Neutrophil (primary cell): ENCODE measurements at regions not wholly inside any gene's neighbourhood (a gene's known extent, or its start where the extent isn't known, plus 50 kb on each side); places are given as distances from the start of the nearest gene placed in this dataset.

ENCODE experiments used
- H3K27ac ChIP-seq: fragments of 200-600 bp; sonication (generic); 2 replicates; pipeline ENCODE4 v1.5.1; 2016; ENCODE audit warnings: mild to moderate bottlenecking, moderate library complexity
- H3K27me3 ChIP-seq: fragments of 200-600 bp; sonication (generic); 2 replicates; pipeline ENCODE4 v1.6.0; 2016; ENCODE audit warnings: mild to moderate bottlenecking
- H3K36me3 ChIP-seq: fragments of 200-600 bp; sonication (generic); 2 replicates; pipeline ENCODE4 v1.5.1; 2017
- H3K4me1 ChIP-seq, 2 experiments: fragments of 200-600 bp in 1 of 2; sonication (generic) in 1 of 2; 1 replicate in 1 of 2; 2 replicates in 1 of 2; pipeline versions ENCODE4 v1.5.1 to v1.6.1; 2013 to 2016; ENCODE audit warnings: low read depth in 1 of 2, low read length in 1 of 2, mild to moderate bottlenecking in 1 of 2, moderate library complexity in 1 of 2; ENCODE audit not compliant: control insufficient read depth in 1 of 2, insufficient read depth in 1 of 2
- H3K4me3 ChIP-seq, 2 experiments: fragments of 200-600 bp in 1 of 2; sonication (generic) in 1 of 2; 1 replicate in 1 of 2; 2 replicates in 1 of 2; pipeline ENCODE4 v1.5.1; 2013 to 2016; ENCODE audit warnings: low read depth in 1 of 2, low read length in 1 of 2, mild to moderate bottlenecking in 1 of 2, moderate library complexity in 1 of 2
- H3K9me3 ChIP-seq: fragments of 200-600 bp; sonication (generic); 2 replicates; pipeline ENCODE4 v1.5.1; 2016
- CTCF ChIP-seq: fragments of 200-600 bp; sonication (generic); IDR thresholded peaks from 2 replicates; pipeline ENCODE4 v1.5.1; 2016; ENCODE audit warnings: antibody characterized with exemption

GRCh38 chr7:18151422-18151821 is 123.8 kb upstream of the PRPS1L1 start:
- H3K27ac ChIP-seq, result no peak overlapping the region
- no peaks in the 10 kb centered on the region for H3K4me1 ChIP-seq
- no peaks in the 10 kb centered on the region for H3K27me3 ChIP-seq
- TF ChIP-seq CTCF, result no peak
- no peaks in the 10 kb centered on the region for H3K9me3 ChIP-seq
- H3K36me3 ChIP-seq, result no peaks in the 10 kb centered on the region
- H3K4me3 ChIP-seq, result no peak overlapping the region

- Histone ChIP-seq H3K4me3 (no peak overlapping the region), H3K9me3 (no peaks in the 10 kb centered on the region), H3K27me3 (no peaks in the 10 kb centered on the region), H3K36me3 (no peaks in the 10 kb centered on the region), H3K4me1 (no peaks in the 10 kb centered on the region), H3K27ac (no peak overlapping the region)
- TF ChIP-seq CTCF, result no peak
Measured at GRCh38 chr7:18153183-18153748, 125.6 kb upstream of the PRPS1L1 start.

- H3K27me3 ChIP-seq, result no peaks in the 10 kb centered on the region
- H3K4me1 ChIP-seq, result no peaks in the 10 kb centered on the region
- no peak overlapping the region for H3K4me3 ChIP-seq
- H3K36me3 ChIP-seq, result no peaks in the 10 kb centered on the region
- no peaks in the 10 kb centered on the region for H3K9me3 ChIP-seq
- no peak for TF ChIP-seq CTCF
- no peak overlapping the region for H3K27ac ChIP-seq
Measured at GRCh38 chr7:18154726-18155125, 127.1 kb upstream of the PRPS1L1 start.

GRCh38 chr7:18157233-18157632 is 129.6 kb upstream of the PRPS1L1 start:
- Histone ChIP-seq H3K27me3 (no peaks in the 10 kb centered on the region), H3K36me3 (no peaks in the 10 kb centered on the region), H3K9me3 (no peaks in the 10 kb centered on the region), H3K4me1 (no peaks in the 10 kb centered on the region), H3K4me3 (no peak overlapping the region), H3K27ac (no peak overlapping the region)
- TF ChIP-seq CTCF, result no peak

- Histone ChIP-seq H3K27me3 (no peaks in the 10 kb centered on the region), H3K4me1 (no peaks in the 10 kb centered on the region), H3K9me3 (no peaks in the 10 kb centered on the region), H3K36me3 (no peaks in the 10 kb centered on the region), H3K27ac (no peak overlapping the region), H3K4me3 (no peak overlapping the region)
- no peak for TF ChIP-seq CTCF
Measured at GRCh38 chr7:18162657-18163056, 135.0 kb upstream of the PRPS1L1 start.

- Histone ChIP-seq H3K27me3 (no peaks in the 10 kb centered on the region), H3K36me3 (no peaks in the 10 kb centered on the region), H3K9me3 (no peaks in the 10 kb centered on the region), H3K4me3 (no peak overlapping the region), H3K4me1 (no peaks in the 10 kb centered on the region), H3K27ac (no peak overlapping the region)
- TF ChIP-seq CTCF, result no peak
Measured at GRCh38 chr7:18163091-18163490, 135.4 kb upstream of the PRPS1L1 start.
